DND-41 (cell line): ENCODE measurements at regions not wholly inside any gene's neighbourhood (a gene's known extent, or its start where the extent isn't known, plus 50 kb on each side); places are given as distances from the start of the nearest gene placed in this dataset.

ENCODE experiments used
- ATAC-seq: fragments of 200-7000 bp; cut with Tn5 transposase; 3 replicates; pipeline ENCODE4 v1.9.1; 2021; ENCODE audit warnings: low read depth; ENCODE audit not compliant: insufficient read depth
- DNase-seq: peaks from one replicate; pipeline ENCODE4 v3.0.0-alpha.2; 2020
- H2AFZ ChIP-seq: 2 replicates; pipeline ENCODE4 v1.6.0; 2012; ENCODE audit warnings: low read depth, low read length
- H3K27ac ChIP-seq: 2 replicates; pipeline ENCODE4 v1.5.1; 2012; ENCODE audit warnings: low read length, inconsistent platforms
- H3K27me3 ChIP-seq: fragments of 200-600 bp; sonication (generic); 2 replicates; pipeline ENCODE4 v1.6.0; 2012; ENCODE audit warnings: low read length, mild to moderate bottlenecking, inconsistent platforms; ENCODE audit not compliant: insufficient read depth, poor library complexity
- H3K36me3 ChIP-seq: 2 replicates; pipeline ENCODE4 v1.5.1; 2012; ENCODE audit warnings: low read length, inconsistent platforms; ENCODE audit not compliant: insufficient read depth
- H3K4me1 ChIP-seq: 2 replicates; pipeline ENCODE4 v1.5.1; 2012; ENCODE audit warnings: mild to moderate bottlenecking, low read length; ENCODE audit not compliant: insufficient read depth
- H3K4me2 ChIP-seq: 2 replicates; pipeline ENCODE4 v1.6.0; 2012; ENCODE audit warnings: mild to moderate bottlenecking, moderate library complexity, low read length, inconsistent platforms; ENCODE audit not compliant: insufficient read depth
- H3K4me3 ChIP-seq, 2 experiments: fragments of 200-600 bp in 1 of 2; shearing (Covaris generic) in 1 of 2; 2 replicates each; pipeline ENCODE4 v1.5.1; 2012 to 2016; ENCODE audit warnings: inconsistent platforms in 2 of 2, low read length in 2 of 2, mild to moderate bottlenecking in 2 of 2, low read depth in 1 of 2, moderate library complexity in 1 of 2
- H3K79me2 ChIP-seq: 2 replicates; pipeline ENCODE4 v1.6.0; 2012; ENCODE audit warnings: low read length, inconsistent platforms; ENCODE audit not compliant: insufficient read depth
- H3K9ac ChIP-seq: 2 replicates; pipeline ENCODE4 v1.6.0; 2012; ENCODE audit warnings: low read depth, mild to moderate bottlenecking, inconsistent platforms, low read length, moderate library complexity
- H3K9me3 ChIP-seq: 2 replicates; pipeline ENCODE4 v1.5.1; 2012; ENCODE audit warnings: low read length, moderate library complexity, mild to moderate bottlenecking, inconsistent platforms; ENCODE audit not compliant: insufficient read depth, severe bottlenecking
- H4K20me1 ChIP-seq: 2 replicates; pipeline ENCODE4 v1.6.0; 2012; ENCODE audit warnings: low read length; ENCODE audit not compliant: insufficient read depth
- EZH2 ChIP-seq: IDR thresholded peaks from 3 replicates; pipeline ENCODE4 v1.6.1; 2012; ENCODE audit warnings: borderline replicate concordance, low read depth, mild to moderate bottlenecking, moderate library complexity, low read length, inconsistent platforms; ENCODE audit not compliant: severe bottlenecking
- TF ChIP-seq, protein P1 (sequence below): IDR thresholded peaks from 2 replicates; pipeline ENCODE4 v1.5.1; 2012; ENCODE audit warnings: borderline replicate concordance, low read length, moderate library complexity, mild to moderate bottlenecking; ENCODE audit not compliant: poor library complexity, severe bottlenecking; ENCODE audit errors: extremely low read depth

DNA sequence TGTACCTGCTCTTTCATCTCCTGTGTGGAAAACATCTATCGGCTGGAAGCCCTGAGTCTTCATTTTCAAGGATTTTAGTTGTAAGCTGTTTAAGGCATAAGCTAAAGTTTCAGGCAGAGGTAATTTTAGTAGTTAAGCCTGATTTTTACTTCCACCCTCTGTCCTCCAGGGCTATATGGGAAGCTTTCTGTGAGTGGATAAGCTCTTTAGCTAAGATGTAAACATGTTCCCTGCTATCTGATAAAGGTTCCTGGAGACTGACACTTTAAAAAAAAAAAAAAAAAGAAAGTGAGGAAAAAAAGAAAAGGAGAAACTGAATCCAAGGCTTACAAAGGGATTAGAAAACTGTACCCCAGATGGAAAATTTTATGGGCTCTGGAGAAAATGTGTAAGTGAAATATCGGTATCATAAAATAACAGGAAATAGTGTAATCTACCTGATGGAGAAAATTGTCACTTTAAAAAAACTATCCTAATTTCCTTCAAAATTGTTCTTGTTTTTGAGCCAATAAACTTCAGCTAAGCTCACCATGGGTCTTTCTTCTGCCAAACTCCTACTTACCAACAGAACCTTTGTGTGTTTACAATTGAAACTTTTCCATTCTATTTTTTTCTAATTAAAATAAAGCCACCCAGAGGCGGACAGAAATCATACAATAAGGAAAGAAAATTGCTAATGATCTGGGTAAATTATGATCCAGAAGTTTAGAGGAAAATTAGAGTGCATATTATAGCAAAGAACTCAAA lies 180.5 kb downstream of the TGFB2 start:
- no peaks in the 10 kb centered on the region for H3K9me3 ChIP-seq
- H3K27ac ChIP-seq = no peak overlapping the region
- no peak overlapping the region for H3K4me3 ChIP-seq
- no peaks in the 10 kb centered on the region for H3K36me3 ChIP-seq
- no peak for DNase-seq
- H3K4me2 ChIP-seq = no peak overlapping the region
- no peaks in the 10 kb centered on the region for H3K79me2 ChIP-seq
- H3K27me3 ChIP-seq = no peaks in the 10 kb centered on the region
- H2AFZ ChIP-seq = no peak overlapping the region
- H3K9ac ChIP-seq = no peak overlapping the region
- no peak for TF ChIP-seq EZH2
- TF ChIP-seq, protein P1, sequence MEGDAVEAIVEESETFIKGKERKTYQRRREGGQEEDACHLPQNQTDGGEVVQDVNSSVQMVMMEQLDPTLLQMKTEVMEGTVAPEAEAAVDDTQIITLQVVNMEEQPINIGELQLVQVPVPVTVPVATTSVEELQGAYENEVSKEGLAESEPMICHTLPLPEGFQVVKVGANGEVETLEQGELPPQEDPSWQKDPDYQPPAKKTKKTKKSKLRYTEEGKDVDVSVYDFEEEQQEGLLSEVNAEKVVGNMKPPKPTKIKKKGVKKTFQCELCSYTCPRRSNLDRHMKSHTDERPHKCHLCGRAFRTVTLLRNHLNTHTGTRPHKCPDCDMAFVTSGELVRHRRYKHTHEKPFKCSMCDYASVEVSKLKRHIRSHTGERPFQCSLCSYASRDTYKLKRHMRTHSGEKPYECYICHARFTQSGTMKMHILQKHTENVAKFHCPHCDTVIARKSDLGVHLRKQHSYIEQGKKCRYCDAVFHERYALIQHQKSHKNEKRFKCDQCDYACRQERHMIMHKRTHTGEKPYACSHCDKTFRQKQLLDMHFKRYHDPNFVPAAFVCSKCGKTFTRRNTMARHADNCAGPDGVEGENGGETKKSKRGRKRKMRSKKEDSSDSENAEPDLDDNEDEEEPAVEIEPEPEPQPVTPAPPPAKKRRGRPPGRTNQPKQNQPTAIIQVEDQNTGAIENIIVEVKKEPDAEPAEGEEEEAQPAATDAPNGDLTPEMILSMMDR = no peak
- H3K4me1 ChIP-seq = no peaks in the 10 kb centered on the region
- no peaks in the 10 kb centered on the region for H4K20me1 ChIP-seq
- no peak for ATAC-seq

DNA sequence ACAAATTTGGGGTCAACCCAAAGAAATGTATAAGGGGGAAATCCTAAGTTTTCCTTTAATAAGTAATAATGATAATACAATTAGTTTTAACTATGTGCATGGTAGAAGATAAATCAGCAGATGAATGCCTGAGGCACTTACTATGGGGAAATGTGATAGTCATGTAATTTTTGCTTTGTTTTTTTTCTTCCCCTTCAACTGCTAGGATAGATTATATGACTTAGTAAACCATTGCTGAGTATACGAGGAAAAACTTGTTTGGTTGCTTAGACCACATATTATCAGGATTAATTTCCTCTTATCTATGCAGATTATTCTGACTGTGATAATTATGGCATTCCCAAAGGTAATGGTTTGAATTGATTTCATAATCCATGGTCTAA lies 181.1 kb downstream of the TGFB2 start:
- no peaks in the 10 kb centered on the region for H3K79me2 ChIP-seq
- H2AFZ ChIP-seq = no peak overlapping the region
- no peaks in the 10 kb centered on the region for H3K36me3 ChIP-seq
- no peaks in the 10 kb centered on the region for H3K9me3 ChIP-seq
- H3K4me2 ChIP-seq = no peak overlapping the region
- no peaks in the 10 kb centered on the region for H3K27me3 ChIP-seq
- no peak for DNase-seq
- H3K4me1 ChIP-seq = no peaks in the 10 kb centered on the region
- no peak for ATAC-seq
- no peak overlapping the region for H3K27ac ChIP-seq
- H3K4me3 ChIP-seq = no peak overlapping the region
- no peak overlapping the region for H3K9ac ChIP-seq
- no peaks in the 10 kb centered on the region for H4K20me1 ChIP-seq
- TF ChIP-seq, protein P1 = no peak
- no peak for TF ChIP-seq EZH2

DNA sequence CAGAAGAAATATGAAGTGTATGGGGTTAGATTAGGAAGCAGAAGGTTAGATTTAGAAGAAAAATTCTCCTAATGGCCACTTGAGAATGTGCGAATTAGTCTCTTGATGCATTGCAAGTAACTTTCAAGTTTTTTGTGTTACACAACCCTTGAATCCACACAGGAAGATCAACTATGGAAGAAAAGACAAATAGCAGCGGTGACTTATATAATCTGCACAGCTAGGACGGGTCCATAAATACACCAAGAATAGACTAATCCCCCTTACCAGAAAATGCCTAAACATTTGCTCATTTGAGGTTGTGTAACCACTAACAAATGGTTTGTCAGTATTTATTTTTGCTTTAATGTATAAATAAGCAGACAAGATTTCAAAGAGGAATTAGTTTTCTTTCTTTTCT lies 182.6 kb downstream of the TGFB2 start:
- Histone ChIP-seq H3K9me3 (no peaks in the 10 kb centered on the region), H3K36me3 (no peaks in the 10 kb centered on the region), H3K79me2 (no peaks in the 10 kb centered on the region), H3K9ac (no peak overlapping the region), H2AFZ (no peak overlapping the region), H3K27ac (no peak overlapping the region), H4K20me1 (no peaks in the 10 kb centered on the region), H3K4me3 (no peak overlapping the region), H3K27me3 (no peaks in the 10 kb centered on the region), H3K4me1 (no peaks in the 10 kb centered on the region), H3K4me2 (no peak overlapping the region)
- TF ChIP-seq, protein P1 = no peak
- no peak for TF ChIP-seq EZH2
- DNase-seq (no peak), ATAC-seq (no peak)
